Right lobe of liver (tissue), 4 donors: ENCODE measurements at regions not wholly inside any gene's neighbourhood (a gene's known extent, or its start where the extent isn't known, plus 50 kb on each side); places are given as distances from the start of the nearest gene placed in this dataset.

Experiments
- CTCF ChIP-seq, 4 donors: fragments of 200-600 bp in 3 of 4; fragments of 450-650 bp in 1 of 4; IDR thresholded peaks; one replicate each; pipeline versions ENCODE4 v1.5.1 to v1.8.0; 2016 to 2022; ENCODE audit warnings: antibody characterized with exemption in 4 of 4, mild to moderate bottlenecking in 2 of 4
- POLR2A ChIP-seq: fragments of 450-650 bp; IDR thresholded peaks from one replicate; pipeline ENCODE4 v1.6.1; 2017; ENCODE audit warnings: antibody characterized with exemption, mild to moderate bottlenecking
- donor health status: DM: no; HTN: no; CAD: no.
- donor health status: DM: no; HTN: no; CAD: no.
- donor health status: DM: no; HTN: yes; CAD: no.

- TF ChIP-seq CTCF (IDR thresholded peaks at IDR 0.05) (no peak), POLR2A (no peak)
These were observed 356.8 kb upstream of the DMAC1 start for GRCh38 chr9:8156346-8156745.
